HPDE6-E6E7 (cell line): ENCODE measurements at regions not wholly inside any gene's neighbourhood (a gene's known extent, or its start where the extent isn't known, plus 50 kb on each side); places are given as distances from the start of the nearest gene placed in this dataset.
"Not testable (repeated sequence)": the region's sequence is repeated elsewhere in the genome, so short reads cannot be mapped to it uniquely, and the experiment has no call there.

Experiments
- DNase-seq: peaks from one replicate; pipeline ENCODE4 v3.0.0; 2011; ENCODE audit warnings: missing footprints; ENCODE audit errors: extremely low spot score

DNA sequence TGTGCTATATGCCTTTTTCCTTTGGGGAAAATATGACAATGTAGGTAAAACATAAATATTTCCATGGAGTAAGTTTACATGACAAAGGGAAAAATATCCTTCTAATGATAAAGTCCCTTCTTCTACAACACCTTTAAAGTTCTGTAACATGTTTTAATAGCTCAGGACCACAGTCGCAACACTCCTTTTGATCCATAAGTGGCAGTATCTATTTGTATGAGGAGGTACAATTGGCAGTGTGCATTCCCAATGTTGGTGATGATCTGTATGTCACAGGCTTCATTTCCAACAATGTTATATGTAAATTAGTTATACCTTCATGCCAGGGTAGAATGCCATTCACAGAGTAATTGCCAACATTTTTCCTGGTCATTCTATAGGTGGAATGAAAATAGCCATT is 127.1 kb upstream of the CCNH start:
- DNase-seq, result no peak

DNA sequence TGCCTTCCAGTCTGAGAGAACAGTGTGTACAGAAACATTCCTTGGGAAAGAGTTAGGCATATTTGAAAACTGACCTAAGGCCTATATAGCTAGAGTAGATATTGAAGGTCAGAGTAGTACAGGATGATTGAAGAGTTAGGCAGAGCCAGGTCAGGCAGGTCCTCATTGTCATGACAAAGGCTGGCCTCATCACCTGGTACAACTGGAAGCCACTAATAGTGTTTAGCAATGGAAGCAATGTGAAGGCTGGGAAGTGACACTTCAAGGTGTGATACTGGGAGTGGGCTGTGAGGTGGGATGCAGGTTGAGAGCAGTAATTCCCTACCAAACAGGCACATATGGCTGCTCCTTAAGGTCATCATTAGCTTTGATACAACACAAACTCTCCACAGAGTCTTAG is 123.6 kb upstream of the CCNH start:
- no peak for DNase-seq

DNA sequence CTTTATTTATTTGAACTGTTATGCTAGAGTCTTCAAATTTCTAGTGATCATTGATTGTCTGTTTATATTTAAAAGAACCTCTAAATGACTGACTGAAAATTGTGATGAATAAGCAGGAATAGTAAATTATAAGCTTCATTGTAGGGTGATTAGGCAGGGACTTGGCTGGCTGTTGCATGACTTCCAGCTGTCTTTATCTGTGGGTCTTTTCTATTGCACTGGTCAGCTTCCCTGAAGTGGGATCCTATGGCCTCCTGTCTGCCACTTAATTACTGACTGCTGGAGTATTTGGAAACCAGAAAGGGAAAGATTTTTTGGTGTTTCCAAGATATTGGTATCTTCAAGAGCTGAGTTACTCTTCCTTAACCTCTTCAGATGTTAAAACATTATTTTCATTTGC is 123.0 kb upstream of the CCNH start:
- DNase-seq, result no peak

DNA sequence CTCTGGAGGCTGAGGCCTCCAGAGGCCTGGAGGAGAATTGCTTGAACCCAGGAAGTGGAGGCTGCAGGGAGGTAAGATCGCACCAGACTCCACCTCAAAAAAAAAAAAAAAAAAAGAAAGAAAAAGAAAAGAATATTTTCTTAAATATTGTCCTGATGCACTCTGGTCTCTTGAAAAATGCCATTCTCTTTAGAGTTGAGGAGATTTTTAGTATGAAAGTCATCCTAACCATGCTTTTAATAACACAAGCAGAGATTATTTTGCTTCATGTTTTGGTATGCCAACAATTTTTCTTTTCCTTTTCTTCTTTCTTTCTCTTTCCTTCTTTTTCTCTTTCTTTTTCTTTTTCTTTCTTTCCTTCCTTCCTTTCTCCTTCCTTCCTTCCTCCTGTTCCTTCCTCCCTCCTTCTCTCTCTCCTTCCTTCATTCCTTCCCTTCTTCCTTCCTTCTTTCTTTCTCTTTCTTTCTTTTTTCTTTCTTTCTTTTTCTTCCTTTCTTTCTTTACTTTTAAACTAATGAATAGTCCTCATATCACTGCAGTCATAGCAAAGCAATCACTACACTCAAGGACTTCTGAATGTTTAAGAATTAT is 116.9 kb upstream of the CCNH start:
- DNase-seq, result no peak

DNA sequence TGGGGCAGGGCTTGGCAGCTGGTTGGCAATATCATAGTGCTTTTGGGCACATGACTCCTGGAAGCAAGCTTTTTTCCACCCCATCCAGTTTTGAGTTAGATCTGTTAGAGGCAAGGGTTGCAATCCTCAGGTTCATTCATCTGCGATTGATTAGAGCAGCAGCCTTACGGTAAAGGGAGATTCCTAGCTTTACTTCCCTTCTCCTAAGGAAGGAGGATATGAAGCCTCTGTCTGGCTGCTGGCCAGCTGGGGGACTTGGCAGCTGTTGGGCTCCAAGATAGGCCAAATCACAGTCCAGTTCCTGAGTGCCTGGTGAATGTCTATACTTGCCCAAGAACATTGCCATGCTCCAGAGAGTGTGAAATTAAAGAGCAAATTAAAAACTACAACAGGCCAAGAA is 113.4 kb upstream of the CCNH start:
- no peak for DNase-seq

DNA sequence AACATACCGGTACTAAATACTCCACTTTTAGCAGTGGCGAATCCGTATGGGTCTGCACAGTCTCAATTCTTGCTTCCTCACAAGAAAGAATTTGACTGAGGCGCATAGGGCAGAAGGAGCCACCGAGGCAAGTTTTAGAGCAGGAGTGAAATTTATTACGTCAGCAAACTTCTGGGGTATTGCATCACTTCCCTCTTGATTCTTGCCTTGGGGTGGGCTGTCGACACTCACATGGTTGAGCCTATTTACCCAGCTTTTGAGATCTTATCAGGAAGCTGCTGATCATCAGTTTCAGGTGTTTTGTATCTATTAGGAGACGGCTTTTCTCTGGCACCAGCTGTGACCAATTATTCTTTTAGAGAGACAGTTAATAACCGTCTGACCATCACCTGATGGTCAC is 111.5 kb upstream of the CCNH start:
- DNase-seq, result no peak

DNA sequence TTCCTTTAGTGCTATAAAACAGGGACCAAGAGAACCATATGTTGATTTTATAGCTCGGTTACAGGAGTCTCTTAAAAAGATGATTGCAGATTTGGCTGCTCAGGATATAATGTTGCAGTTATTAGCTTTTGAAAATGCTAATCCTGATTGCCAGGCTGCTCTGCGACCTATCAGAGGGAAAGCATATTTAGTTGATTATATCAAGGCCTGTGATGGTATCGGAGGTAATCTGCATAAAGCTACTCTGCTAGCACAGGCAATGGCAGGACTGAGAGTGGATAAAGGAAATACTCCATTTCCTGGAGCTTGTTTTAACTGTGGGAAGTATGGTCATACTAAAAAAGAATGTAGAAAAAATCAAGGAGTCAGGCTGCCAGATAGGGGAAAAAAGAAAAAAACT is 99.0 kb upstream of the CCNH start:
- DNase-seq, result not testable (repeated sequence)

DNA sequence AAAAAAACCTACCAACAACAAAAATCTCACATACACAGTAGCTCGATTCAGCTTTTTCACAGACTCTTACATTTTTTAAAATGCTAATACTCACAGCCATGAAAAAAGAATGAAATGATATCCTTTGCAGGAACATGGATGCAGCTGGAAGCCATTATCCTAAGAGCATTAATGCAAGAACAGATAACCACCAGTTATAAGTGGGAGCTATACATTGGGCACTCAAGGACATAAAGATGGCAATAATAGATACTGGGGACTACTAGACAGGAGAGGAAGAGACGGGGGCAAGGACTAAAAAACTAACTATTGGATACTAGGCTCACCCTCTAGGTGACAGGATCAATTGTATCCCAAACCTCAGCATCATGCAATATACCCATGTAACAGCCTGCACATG is 90.3 kb upstream of the CCNH start:
- DNase-seq, result no peak

DNA sequence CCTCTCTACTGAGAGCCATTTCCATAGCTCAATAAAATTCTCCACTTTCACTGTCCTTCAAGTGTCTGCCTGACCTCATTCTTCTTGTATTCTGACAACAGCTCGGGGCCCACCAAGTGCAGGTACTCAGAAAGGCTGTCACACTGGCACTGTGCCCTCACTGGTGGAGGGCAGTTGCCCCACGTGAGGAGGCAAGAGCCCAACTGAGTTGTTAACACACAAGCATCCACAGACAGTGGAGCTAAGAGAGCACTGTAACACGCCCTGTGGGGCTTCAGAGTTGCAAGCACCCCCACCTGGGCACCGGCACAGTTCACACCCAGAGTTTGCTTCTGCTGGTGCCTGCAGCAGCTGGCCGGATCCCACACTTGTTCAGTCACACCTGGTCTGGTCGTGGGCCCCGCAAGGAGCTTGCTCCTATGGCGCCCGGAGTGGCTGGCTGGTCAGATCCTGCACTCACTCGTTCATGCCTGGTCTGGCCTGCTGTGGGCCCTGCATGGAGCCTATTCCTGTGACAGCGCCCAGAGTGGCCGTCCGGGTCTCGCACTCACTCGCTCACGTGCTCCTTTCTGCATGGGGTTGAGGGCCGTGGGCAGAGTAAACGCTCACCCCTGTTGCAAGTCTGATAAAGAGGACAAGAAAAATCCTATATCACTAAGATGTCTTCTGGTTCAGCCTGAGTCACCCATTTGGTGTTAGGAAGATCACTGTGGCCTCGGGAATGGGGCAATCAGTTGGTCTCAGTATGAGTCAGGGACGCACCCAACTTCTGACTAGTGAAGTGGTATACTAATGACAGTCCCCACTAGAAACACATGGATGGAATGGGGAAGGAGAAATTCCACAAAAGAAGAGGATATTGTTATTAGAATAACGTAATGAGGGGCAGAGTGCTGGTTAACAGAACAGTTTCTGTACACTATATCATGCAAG is 87.0 kb upstream of the CCNH start:
- DNase-seq, result peak; percentile 37
